Right ventricle myocardium inferior (tissue), 1 donor: ENCODE measurements at regions not wholly inside any gene's neighbourhood (a gene's known extent, or its start where the extent isn't known, plus 50 kb on each side); places are given as distances from the start of the nearest gene placed in this dataset.
"Not testable (repeated sequence)": the region's sequence is repeated elsewhere in the genome, so short reads cannot be mapped to it uniquely, and the experiment has no call there.

Experiments
- ATAC-seq: fragments of 200-7000 bp; cut with Tn5 transposase; one replicate; pipeline ENCODE4 v1.9.1; 2020; ENCODE audit warnings: mild to moderate bottlenecking, moderate library complexity
- DNase-seq: peaks from one replicate; pipeline ENCODE4 v3.0.0; 2021; ENCODE audit errors: missing footprints
- intact Hi-C: fragments of 100-400 bp; cut with DNase I; formaldehyde crosslinking; loops from one replicate; pipeline ENCODE4 v1.11.0; 2022
- donor health status: DM: no; HTN: yes; CAD: no; lungs with severe emphysema.

GRCh38 chr1:182207300-182207699 lies 145.8 kb upstream of the ZNF648 start:
- intact Hi-C loops, result no loop called here
- ATAC-seq (peak; percentile 11), DNase-seq (no peak)

- peak; percentile 92 for ATAC-seq
- intact Hi-C loops, result no loop called here
- DNase-seq, result peak; percentile 79
Observed at GRCh38 chr1:182206626-182207239, 145.2 kb upstream of the ZNF648 start.

- ATAC-seq (peak; percentile 25), DNase-seq (no peak)
- intact Hi-C loops, result no loop called here
Observed at GRCh38 chr1:182205351-182206022, 144.0 kb upstream of the ZNF648 start.

GRCh38 chr1:182203191-182203875 lies 141.8 kb upstream of the ZNF648 start:
- DNase-seq, result no peak
- intact Hi-C loops, result no loop called here
- no peak for ATAC-seq

- DNase-seq, intact Hi-C loops, ATAC-seq: not testable (repeated sequence)
Observed at GRCh38 chr1:182201490-182201889, 140.0 kb upstream of the ZNF648 start.

- DNase-seq (no peak), ATAC-seq (no peak)
- intact Hi-C loops, result no loop called here
Observed at GRCh38 chr1:182200025-182200812, 138.7 kb upstream of the ZNF648 start.

GRCh38 chr1:182198006-182198605 lies 136.6 kb upstream of the ZNF648 start:
- ATAC-seq, result no peak
- DNase-seq, result no peak

GRCh38 chr1:182196897-182197870 lies 135.7 kb upstream of the ZNF648 start:
- ATAC-seq (peak; percentile 83), DNase-seq (no peak)
- intact Hi-C loops, result loop anchor here (1.0 kb wide), 1 partner anchor 13 kb away; no protein-coding TSS in a partner anchor

More at GRCh38 chr1:182198006-182198605, 136.6 kb upstream of the ZNF648 start:
- intact Hi-C loops, result loop anchor here (2.0 kb wide), 1 partner anchor 55 kb away; no protein-coding TSS in a partner anchor

- ATAC-seq (no peak), DNase-seq (no peak)
- intact Hi-C loops, result loop anchor here (1.0 kb wide), 1 partner anchor 15 kb away; no protein-coding TSS in a partner anchor
Observed at GRCh38 chr1:182195733-182196132, 134.2 kb upstream of the ZNF648 start.

- intact Hi-C loops, result no loop called here
- ATAC-seq (peak; percentile 75), DNase-seq (peak; percentile 78)
Observed at GRCh38 chr1:182193908-182194550, 132.5 kb upstream of the ZNF648 start.

- no peak for ATAC-seq
- DNase-seq, result no peak
- intact Hi-C loops, result no loop called here
Observed at GRCh38 chr1:182192966-182193365, 131.5 kb upstream of the ZNF648 start.

GRCh38 chr1:182192215-182192614 lies 130.7 kb upstream of the ZNF648 start:
- no peak for ATAC-seq
- intact Hi-C loops, result no loop called here

GRCh38 chr1:182191381-182192115 lies 130.0 kb upstream of the ZNF648 start:
- intact Hi-C loops, result no loop called here
- DNase-seq (no peak), ATAC-seq (peak; percentile 24)

More at GRCh38 chr1:182192215-182192614, 130.7 kb upstream of the ZNF648 start:
- no peak for DNase-seq

- intact Hi-C loops, result no loop called here
- DNase-seq (no peak), ATAC-seq (no peak)
Observed at GRCh38 chr1:182189535-182190066, 128.1 kb upstream of the ZNF648 start.

GRCh38 chr1:182186757-182187146 lies 125.2 kb upstream of the ZNF648 start:
- no peak for ATAC-seq
- intact Hi-C loops, result no loop called here
- no peak for DNase-seq
